ENCODE measurements at regions not wholly inside any gene's neighbourhood (a gene's known extent, or its start where the extent isn't known, plus 50 kb on each side); places are given as distances from the start of the nearest gene placed in this dataset.
A peak's percentile ranks its signal among the peaks of the same experiment; 100 is the strongest.

- Histone ChIP-seq H3K36me3 (ENCODE audit: insufficient read depth) (no peaks in the 10 kb centered on the region), H2AFZ (peak overlapping the region; percentile 32; the same call in 1 of the 2 replicates), H4K20me1 (replicated peaks; ENCODE audit: insufficient read depth) (no peaks in the 10 kb centered on the region), H3K4me3 (no peak overlapping the region), H3F3A (replicated peaks; ENCODE audit: low read depth) (no peaks in the 10 kb centered on the region), H3K27me3 (ENCODE audit: insufficient read depth) (no peaks in the 10 kb centered on the region), H3K4me2 (no peak overlapping the region), H3K27ac (ENCODE audit: low read depth) (no peak overlapping the region), H3K79me2 (replicated peaks; ENCODE audit: insufficient read depth) (no peaks in the 10 kb centered on the region), H3K4me1 (ENCODE audit: insufficient read depth) (no peaks in the 10 kb centered on the region), H3K9me2 (ENCODE audit: insufficient read depth) (no peaks in the 10 kb centered on the region)
- Mint-ChIP-seq H3K27ac (no peak overlapping the region), H3K4me1 (no peaks in the 10 kb centered on the region), H3K9me3 (no peaks in the 10 kb centered on the region), H3K36me3 (ENCODE audit: low read depth) (no peaks in the 10 kb centered on the region), H3K4me3 (no peak overlapping the region), H3K27me3 (ENCODE audit: insufficient read depth, low read depth, poor library complexity) (peaks cover 2% of the 10 kb centered on the region)
- TF ChIP-seq ETS1 (IDR thresholded peaks at IDR 0.05): no peak
- TF ChIP-seq, protein P1, sequence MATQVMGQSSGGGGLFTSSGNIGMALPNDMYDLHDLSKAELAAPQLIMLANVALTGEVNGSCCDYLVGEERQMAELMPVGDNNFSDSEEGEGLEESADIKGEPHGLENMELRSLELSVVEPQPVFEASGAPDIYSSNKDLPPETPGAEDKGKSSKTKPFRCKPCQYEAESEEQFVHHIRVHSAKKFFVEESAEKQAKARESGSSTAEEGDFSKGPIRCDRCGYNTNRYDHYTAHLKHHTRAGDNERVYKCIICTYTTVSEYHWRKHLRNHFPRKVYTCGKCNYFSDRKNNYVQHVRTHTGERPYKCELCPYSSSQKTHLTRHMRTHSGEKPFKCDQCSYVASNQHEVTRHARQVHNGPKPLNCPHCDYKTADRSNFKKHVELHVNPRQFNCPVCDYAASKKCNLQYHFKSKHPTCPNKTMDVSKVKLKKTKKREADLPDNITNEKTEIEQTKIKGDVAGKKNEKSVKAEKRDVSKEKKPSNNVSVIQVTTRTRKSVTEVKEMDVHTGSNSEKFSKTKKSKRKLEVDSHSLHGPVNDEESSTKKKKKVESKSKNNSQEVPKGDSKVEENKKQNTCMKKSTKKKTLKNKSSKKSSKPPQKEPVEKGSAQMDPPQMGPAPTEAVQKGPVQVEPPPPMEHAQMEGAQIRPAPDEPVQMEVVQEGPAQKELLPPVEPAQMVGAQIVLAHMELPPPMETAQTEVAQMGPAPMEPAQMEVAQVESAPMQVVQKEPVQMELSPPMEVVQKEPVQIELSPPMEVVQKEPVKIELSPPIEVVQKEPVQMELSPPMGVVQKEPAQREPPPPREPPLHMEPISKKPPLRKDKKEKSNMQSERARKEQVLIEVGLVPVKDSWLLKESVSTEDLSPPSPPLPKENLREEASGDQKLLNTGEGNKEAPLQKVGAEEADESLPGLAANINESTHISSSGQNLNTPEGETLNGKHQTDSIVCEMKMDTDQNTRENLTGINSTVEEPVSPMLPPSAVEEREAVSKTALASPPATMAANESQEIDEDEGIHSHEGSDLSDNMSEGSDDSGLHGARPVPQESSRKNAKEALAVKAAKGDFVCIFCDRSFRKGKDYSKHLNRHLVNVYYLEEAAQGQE (IDR thresholded peaks at IDR 0.05; ENCODE audit: unreplicated experiment): no peak
- TF ChIP-seq EZH2phosphoT487 (IDR thresholded peaks at IDR 0.05; ENCODE audit: unreplicated experiment): no peak
- TF ChIP-seq CTCF (conservative IDR thresholded peaks at IDR 0.05; ENCODE audit: low read depth in 2 of 2): no peak
- TF ChIP-seq NANOG (IDR thresholded peaks at IDR 0.05; ENCODE audit: borderline replicate concordance): no peak
- TF ChIP-seq JUNB (IDR thresholded peaks at IDR 0.05; ENCODE audit: unreplicated experiment): no peak
- no peak for TF ChIP-seq CREB1 (CRISPR knock-in tag; IDR thresholded peaks at IDR 0.05; ENCODE audit: low read depth)
- no peak for TF ChIP-seq STAT1 (IDR thresholded peaks at IDR 0.05; ENCODE audit: unreplicated experiment)
- no peak for TF ChIP-seq ZNF331 (CRISPR knock-in tag; IDR thresholded peaks at IDR 0.05; ENCODE audit: low read depth)
- no peak for TF ChIP-seq POLR2AphosphoS5 (IDR thresholded peaks at IDR 0.05; ENCODE audit: low read depth)
- TF ChIP-seq, protein P2, sequence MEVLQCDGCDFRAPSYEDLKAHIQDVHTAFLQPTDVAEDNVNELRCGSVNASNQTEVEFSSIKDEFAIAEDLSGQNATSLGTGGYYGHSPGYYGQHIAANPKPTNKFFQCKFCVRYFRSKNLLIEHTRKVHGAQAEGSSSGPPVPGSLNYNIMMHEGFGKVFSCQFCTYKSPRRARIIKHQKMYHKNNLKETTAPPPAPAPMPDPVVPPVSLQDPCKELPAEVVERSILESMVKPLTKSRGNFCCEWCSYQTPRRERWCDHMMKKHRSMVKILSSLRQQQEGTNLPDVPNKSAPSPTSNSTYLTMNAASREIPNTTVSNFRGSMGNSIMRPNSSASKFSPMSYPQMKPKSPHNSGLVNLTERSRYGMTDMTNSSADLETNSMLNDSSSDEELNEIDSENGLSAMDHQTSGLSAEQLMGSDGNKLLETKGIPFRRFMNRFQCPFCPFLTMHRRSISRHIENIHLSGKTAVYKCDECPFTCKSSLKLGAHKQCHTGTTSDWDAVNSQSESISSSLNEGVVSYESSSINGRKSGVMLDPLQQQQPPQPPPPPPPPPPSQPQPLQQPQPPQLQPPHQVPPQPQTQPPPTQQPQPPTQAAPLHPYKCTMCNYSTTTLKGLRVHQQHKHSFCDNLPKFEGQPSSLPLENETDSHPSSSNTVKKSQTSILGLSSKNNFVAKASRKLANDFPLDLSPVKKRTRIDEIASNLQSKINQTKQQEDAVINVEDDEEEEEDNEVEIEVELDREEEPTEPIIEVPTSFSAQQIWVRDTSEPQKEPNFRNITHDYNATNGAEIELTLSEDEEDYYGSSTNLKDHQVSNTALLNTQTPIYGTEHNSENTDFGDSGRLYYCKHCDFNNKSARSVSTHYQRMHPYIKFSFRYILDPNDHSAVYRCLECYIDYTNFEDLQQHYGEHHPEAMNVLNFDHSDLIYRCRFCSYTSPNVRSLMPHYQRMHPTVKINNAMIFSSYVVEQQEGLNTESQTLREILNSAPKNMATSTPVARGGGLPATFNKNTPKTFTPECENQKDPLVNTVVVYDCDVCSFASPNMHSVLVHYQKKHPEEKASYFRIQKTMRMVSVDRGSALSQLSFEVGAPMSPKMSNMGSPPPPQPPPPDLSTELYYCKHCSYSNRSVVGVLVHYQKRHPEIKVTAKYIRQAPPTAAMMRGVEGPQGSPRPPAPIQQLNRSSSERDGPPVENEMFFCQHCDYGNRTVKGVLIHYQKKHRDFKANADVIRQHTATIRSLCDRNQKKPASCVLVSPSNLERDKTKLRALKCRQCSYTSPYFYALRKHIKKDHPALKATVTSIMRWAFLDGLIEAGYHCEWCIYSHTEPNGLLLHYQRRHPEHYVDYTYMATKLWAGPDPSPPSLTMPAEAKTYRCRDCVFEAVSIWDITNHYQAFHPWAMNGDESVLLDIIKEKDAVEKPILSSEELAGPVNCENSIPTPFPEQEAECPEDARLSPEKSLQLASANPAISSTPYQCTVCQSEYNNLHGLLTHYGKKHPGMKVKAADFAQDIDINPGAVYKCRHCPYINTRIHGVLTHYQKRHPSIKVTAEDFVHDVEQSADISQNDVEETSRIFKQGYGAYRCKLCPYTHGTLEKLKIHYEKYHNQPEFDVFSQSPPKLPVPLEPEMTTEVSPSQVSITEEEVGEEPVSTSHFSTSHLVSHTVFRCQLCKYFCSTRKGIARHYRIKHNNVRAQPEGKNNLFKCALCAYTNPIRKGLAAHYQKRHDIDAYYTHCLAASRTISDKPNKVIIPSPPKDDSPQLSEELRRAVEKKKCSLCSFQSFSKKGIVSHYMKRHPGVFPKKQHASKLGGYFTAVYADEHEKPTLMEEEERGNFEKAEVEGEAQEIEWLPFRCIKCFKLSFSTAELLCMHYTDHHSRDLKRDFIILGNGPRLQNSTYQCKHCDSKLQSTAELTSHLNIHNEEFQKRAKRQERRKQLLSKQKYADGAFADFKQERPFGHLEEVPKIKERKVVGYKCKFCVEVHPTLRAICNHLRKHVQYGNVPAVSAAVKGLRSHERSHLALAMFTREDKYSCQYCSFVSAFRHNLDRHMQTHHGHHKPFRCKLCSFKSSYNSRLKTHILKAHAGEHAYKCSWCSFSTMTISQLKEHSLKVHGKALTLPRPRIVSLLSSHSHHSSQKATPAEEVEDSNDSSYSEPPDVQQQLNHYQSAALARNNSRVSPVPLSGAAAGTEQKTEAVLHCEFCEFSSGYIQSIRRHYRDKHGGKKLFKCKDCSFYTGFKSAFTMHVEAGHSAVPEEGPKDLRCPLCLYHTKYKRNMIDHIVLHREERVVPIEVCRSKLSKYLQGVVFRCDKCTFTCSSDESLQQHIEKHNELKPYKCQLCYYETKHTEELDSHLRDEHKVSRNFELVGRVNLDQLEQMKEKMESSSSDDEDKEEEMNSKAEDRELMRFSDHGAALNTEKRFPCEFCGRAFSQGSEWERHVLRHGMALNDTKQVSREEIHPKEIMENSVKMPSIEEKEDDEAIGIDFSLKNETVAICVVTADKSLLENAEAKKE (CRISPR knock-in tag; IDR thresholded peaks at IDR 0.05): no peak
- TF ChIP-seq ZNF114 (CRISPR knock-in tag; IDR thresholded peaks at IDR 0.05): no peak
- TF ChIP-seq EZH2 (IDR thresholded peaks at IDR 0.05; ENCODE audit: low read depth, unreplicated experiment): no peak
- ATAC-seq (no peak), DNase-seq (ENCODE audit: low spot score) (no peak)
Measured at GRCh38 chr18:47501946-47502345, 250.5 kb upstream of the SKOR2 start.
